ENCODE measurements at regions not wholly inside any gene's neighbourhood (a gene's known extent, or its start where the extent isn't known, plus 50 kb on each side); places are given as distances from the start of the nearest gene placed in this dataset.

GRCh38 chr6:6405031-6405430, 84.6 kb upstream of the F13A1 start:
- TF ChIP-seq POLR2A (IDR thresholded peaks at IDR 0.05), result no peak
- no peak for TF ChIP-seq EP300 (IDR thresholded peaks at IDR 0.05)
- TF ChIP-seq CTCF (IDR thresholded peaks at IDR 0.05), result no peak
- no peaks in the 10 kb centered on the region for H3K9me3 ChIP-seq
- H3K27ac ChIP-seq, result no peak overlapping the region
- H3K4me3 ChIP-seq, result no peak overlapping the region
- no peaks in the 10 kb centered on the region for H3K27me3 ChIP-seq
- H3K36me3 ChIP-seq, result no peaks in the 10 kb centered on the region
- WGBS, 3 donors, result 42 to 57% (median 48%) methylated on average over 2 of the region's 2 CpGs
- no peak for DNase-seq
- H3K4me1 ChIP-seq (ENCODE audit: insufficient read depth), result no peaks in the 10 kb centered on the region
- intact Hi-C loops (cut with DNase I), result no loop called here

DNA sequence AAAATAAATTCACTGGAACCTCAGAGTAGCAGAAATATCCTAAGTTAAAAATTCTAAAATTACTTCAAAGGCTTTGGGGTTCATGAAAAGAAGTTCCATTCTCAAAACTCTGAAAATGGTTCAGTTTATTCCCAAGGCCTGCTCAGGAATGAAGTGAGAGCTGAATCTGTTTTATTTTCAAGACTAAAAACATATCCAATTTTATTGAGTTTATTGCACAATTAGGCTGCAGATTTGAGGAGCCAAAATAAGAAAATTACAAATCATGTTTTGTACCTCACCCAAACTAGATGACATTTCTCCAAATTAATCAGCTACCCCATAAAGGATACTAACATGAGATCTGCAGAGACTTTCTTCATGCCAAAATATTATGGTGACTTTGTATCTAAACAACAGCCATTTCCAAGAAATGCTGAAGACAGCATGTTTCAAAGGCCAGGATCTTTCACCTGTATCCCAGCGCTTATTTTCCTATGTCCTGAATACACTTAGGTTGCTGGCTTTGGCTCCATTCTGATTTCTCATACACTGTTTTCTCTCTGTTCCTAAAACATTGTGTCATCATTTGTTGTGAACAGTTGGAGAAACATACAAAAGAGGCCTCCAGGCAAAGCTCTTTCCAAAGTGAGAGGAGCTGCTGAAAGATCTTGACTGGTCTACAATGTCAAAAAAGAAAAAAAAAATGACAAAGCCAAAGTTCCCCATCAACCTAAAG, 85.7 kb upstream of the F13A1 start:
- DNase-seq, result no peak
- H3K27ac ChIP-seq, result no peak overlapping the region
- no peaks in the 10 kb centered on the region for H3K9me3 ChIP-seq
- WGBS, 3 donors, result 75 to 97% (median 77%) methylated on average over 1 of the region's 1 CpG
- intact Hi-C loops (cut with DNase I), result no loop called here
- no peaks in the 10 kb centered on the region for H3K36me3 ChIP-seq
- no peaks in the 10 kb centered on the region for H3K4me1 ChIP-seq (ENCODE audit: insufficient read depth)
- no peak for TF ChIP-seq EP300 (IDR thresholded peaks at IDR 0.05)
- no peak for TF ChIP-seq POLR2A (IDR thresholded peaks at IDR 0.05)
- TF ChIP-seq CTCF (IDR thresholded peaks at IDR 0.05), result no peak
- H3K4me3 ChIP-seq, result no peak overlapping the region
- H3K27me3 ChIP-seq, result no peaks in the 10 kb centered on the region

GRCh38 chr6:6406715-6407070, 86.2 kb upstream of the F13A1 start:
- Histone ChIP-seq H3K9me3 (no peaks in the 10 kb centered on the region), H3K4me3 (no peak overlapping the region), H3K4me1 (ENCODE audit: insufficient read depth) (no peaks in the 10 kb centered on the region), H3K36me3 (no peaks in the 10 kb centered on the region), H3K27me3 (no peaks in the 10 kb centered on the region), H3K27ac (no peak overlapping the region)
- intact Hi-C loops (cut with DNase I), result no loop called here
- no peak for TF ChIP-seq CTCF (IDR thresholded peaks at IDR 0.05)
- no peak for TF ChIP-seq EP300 (IDR thresholded peaks at IDR 0.05)
- TF ChIP-seq POLR2A (IDR thresholded peaks at IDR 0.05), result no peak
- DNase-seq, result no peak
- WGBS, 3 donors, result 40 to 48% (median 47%) methylated on average over 2 of the region's 2 CpGs

DNA sequence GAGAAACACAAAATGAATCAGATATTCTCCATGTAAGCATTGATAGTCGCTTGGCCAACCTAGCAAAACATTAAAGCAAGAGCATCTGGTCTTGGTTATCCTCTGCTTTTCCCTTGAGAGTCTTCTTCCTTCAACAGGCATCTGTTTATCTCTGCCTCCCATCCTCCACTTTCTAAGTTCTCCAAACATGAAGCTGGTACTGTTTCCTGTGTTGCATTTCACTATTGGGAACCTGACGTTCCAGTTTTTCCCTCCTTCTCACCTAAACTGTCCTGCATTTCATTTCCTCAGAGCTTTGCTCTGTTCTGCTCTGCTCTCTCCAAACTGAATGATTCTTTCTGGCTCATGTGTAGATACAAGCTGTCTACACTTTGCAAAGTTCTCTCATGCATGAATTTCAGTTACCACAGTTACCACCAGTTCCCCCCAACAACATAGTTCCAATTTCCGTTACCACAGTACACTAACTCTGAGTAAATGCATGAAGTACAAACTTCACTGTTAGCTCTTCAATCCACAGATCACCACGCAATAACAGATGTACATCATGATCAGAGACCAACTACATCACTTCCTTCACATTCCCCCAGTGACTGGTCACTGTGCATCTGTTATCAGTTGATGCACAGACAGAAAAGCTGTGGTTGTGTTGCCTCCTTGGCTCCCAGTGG, 86.7 kb upstream of the F13A1 start:
- TF ChIP-seq POLR2A (IDR thresholded peaks at IDR 0.05) (no peak), EP300 (IDR thresholded peaks at IDR 0.05) (no peak), CTCF (IDR thresholded peaks at IDR 0.05) (no peak)
- no peak for DNase-seq
- 58 to 59% (median 58%) methylated on average over 4 of the region's 4 CpGs for WGBS, 3 donors
- Histone ChIP-seq H3K4me3 (no peak overlapping the region), H3K27ac (no peak overlapping the region), H3K36me3 (no peaks in the 10 kb centered on the region), H3K4me1 (ENCODE audit: insufficient read depth) (no peaks in the 10 kb centered on the region), H3K27me3 (no peaks in the 10 kb centered on the region), H3K9me3 (no peaks in the 10 kb centered on the region)
- intact Hi-C loops (cut with DNase I), result no loop called here
